ENCODE measurements at regions not wholly inside any gene's neighbourhood (a gene's known extent, or its start where the extent isn't known, plus 50 kb on each side); places are given as distances from the start of the nearest gene placed in this dataset.

DNA sequence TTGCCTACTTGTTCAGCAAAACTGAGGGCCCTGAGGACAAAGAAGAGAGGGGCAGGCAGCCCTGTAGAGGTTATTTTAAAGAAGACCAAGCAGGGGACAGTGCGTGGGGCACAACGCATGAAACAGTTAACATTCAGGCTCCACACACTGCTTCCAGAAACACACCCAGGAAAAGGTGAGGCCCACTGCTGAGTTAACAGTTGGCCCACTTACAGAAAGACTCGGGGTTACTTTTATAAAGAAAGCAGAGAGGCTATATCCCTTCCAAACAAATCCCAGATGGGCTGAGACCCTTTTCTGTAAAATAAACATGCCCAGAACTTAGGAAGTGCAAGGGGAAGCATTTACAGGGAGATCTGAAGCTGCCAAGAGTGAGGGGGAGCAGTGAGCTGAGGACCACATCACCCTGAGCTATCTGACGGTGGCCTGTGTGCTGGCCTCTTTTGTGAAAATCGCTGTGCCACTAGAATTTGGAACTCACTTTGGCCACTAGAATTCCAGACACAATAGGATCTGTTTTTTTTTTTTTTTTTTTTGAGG, 49.8 kb upstream of the SSTR4 start:
- TF ChIP-seq, protein P1, sequence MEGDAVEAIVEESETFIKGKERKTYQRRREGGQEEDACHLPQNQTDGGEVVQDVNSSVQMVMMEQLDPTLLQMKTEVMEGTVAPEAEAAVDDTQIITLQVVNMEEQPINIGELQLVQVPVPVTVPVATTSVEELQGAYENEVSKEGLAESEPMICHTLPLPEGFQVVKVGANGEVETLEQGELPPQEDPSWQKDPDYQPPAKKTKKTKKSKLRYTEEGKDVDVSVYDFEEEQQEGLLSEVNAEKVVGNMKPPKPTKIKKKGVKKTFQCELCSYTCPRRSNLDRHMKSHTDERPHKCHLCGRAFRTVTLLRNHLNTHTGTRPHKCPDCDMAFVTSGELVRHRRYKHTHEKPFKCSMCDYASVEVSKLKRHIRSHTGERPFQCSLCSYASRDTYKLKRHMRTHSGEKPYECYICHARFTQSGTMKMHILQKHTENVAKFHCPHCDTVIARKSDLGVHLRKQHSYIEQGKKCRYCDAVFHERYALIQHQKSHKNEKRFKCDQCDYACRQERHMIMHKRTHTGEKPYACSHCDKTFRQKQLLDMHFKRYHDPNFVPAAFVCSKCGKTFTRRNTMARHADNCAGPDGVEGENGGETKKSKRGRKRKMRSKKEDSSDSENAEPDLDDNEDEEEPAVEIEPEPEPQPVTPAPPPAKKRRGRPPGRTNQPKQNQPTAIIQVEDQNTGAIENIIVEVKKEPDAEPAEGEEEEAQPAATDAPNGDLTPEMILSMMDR (IDR thresholded peaks at IDR 0.05) = no peak
- TF ChIP-seq POLR2AphosphoS5 (IDR thresholded peaks at IDR 0.05) (no peak), POLR2A (IDR thresholded peaks at IDR 0.05) (no peak)

Data from sigmoid colon (tissue), 4 donors.